HG03342 (cell line): ENCODE measurements at regions not wholly inside any gene's neighbourhood (a gene's known extent, or its start where the extent isn't known, plus 50 kb on each side); places are given as distances from the start of the nearest gene placed in this dataset.

Experiments used
- ATAC-seq: cut with Tn5 transposase; IDR thresholded peaks from one replicate; pipeline ENCODE4 v1.9.1; 2021; ENCODE audit warnings: mild to moderate bottlenecking, moderate library complexity; ENCODE audit not compliant: unreplicated experiment

DNA sequence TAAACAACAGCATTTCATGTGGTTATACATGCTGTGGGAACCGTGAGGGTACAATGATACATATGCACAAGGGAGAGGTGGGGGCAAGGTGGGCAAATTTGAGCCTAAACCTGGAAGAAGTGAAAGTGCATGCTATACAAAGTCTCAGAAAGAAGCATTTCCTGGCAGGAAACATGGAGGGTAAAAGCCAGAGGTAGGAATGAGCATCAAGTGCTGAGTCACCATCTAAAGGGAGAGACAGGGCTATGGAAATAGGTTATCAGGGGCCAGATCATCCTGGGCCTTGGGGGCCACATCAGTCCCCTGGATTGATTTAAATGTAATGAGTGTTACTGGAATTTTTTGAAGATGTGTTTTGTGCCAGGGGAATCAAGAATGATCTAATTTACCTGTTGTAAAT is 60.1 kb upstream of the DAB1 start:
- no peak for ATAC-seq

DNA sequence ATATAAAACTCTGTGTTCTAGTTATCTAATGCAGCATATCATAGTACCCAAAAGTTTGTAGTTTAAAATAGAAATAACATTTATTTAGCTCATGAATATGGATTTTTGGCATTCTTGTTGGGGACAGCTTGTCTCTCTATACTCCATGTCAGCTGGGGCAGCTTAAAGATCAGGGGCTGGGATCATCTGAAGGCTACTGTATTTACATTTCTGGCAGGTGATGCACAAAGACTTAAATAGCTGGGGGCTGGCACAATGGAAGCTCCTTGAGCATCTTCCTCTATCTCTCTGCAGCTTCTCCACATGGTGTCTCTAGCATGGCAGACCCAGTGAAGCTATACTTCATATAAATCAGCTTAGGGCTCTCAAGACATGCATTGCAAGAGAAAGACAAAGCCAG is 55.6 kb upstream of the DAB1 start:
- ATAC-seq: no peak

DNA sequence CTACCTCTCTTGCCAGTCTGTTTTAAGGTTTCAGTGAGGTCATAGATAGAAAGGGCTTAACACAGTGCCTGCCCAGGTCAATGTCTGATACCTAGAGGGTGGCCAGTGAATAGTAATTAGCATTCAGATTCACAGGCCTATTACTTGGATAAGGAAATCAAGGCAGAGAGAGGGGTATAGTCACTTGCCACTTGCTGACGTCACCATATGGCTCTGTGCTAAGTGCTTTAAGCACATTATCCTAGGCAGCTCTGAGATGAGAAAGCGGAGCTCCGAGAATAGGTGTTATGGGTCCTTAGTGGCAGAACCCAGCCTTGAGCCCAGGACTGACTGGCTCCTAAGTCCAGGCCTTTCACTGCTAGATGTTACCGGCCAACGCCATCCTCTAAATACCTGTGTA is 51.5 kb upstream of the DAB1 start:
- no peak for ATAC-seq

DNA sequence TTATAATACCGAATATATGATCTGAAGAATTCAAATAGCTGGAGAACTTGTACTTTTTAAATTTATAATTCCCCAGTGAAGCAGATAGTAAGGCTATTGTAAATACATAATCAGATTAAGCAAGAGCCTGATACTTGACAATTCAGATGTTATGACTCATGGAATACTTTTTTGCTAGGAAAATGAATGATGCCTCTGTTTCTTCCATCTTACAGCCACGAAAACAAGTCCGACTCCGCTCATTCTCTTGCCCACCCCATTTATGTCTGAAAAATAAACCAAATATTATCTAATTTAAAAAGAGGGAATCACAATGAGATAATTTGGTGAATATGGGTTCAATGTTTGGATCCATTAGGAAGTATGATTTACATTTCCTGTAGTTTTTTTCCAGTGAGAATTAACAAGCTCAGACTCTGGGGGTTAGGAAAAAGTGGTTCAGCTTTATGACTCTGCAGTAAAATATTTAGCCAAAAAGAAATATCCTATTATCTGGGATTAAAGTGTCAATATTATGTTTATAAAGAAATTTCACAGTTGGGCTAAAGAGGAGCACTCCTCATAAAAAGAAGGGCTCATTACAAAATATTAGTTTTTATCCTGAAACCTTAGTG is 50.4 kb upstream of the DAB1 start:
- ATAC-seq: no peak
